ENCODE measurements at regions not wholly inside any gene's neighbourhood (a gene's known extent, or its start where the extent isn't known, plus 50 kb on each side); places are given as distances from the start of the nearest gene placed in this dataset.
"Not testable (repeated sequence)": the region's sequence is repeated elsewhere in the genome, so short reads cannot be mapped to it uniquely, and the experiment has no call there.

- DNase-seq = no peak
Observed at GRCh38 chr4:72689923-72690322, 120.9 kb upstream of the ADAMTS3 start.

GRCh38 chr4:72686390-72686789 lies 117.4 kb upstream of the ADAMTS3 start:
- H2AK5ac ChIP-seq (ENCODE audit: low read length, severe bottlenecking); H3K4me2 ChIP-seq (ENCODE audit: low read length, poor library complexity, severe bottlenecking); H3K4ac ChIP-seq (ENCODE audit: low read depth in 1 of 2, low read length in 2 of 2); H3K27ac ChIP-seq (ENCODE audit: low read length, poor library complexity, severe bottlenecking); H3K9me3 ChIP-seq (ENCODE audit: control insufficient read depth, low read length); H2BK12ac ChIP-seq (ENCODE audit: low read length in 2 of 2); H3K4me1 ChIP-seq (ENCODE audit: control insufficient read depth, insufficient read depth, low read depth, low read length); H2BK5ac ChIP-seq (ENCODE audit: low read depth, low read length, poor library complexity, severe bottlenecking); H2AFZ ChIP-seq (ENCODE audit: low read depth, low read length); H4K91ac ChIP-seq (ENCODE audit: low read length); H3K9ac ChIP-seq (ENCODE audit: low read length); H3K4me3 ChIP-seq (ENCODE audit: insufficient read depth in 1 of 2, low read depth in 1 of 2, low read length in 2 of 2); H3K27me3 ChIP-seq (ENCODE audit: control insufficient read depth in 1 of 2, insufficient read depth in 1 of 2, low read length in 2 of 2); H3K79me1 ChIP-seq (replicated peaks; ENCODE audit: low read length, poor library complexity, severe bottlenecking); H2BK120ac ChIP-seq (ENCODE audit: low read depth, low read length); DNase-seq; H3K18ac ChIP-seq (ENCODE audit: low read depth in 1 of 2, low read length in 2 of 2); H3K14ac ChIP-seq (ENCODE audit: low read length in 2 of 2); H3K36me3 ChIP-seq (ENCODE audit: control insufficient read depth in 1 of 2, insufficient read depth in 2 of 2, low read depth in 1 of 2, low read length in 2 of 2); H3K23ac ChIP-seq (ENCODE audit: low read length in 2 of 2); H4K8ac ChIP-seq (ENCODE audit: low read length); H2BK15ac ChIP-seq (ENCODE audit: low read depth, poor library complexity, severe bottlenecking): not testable (repeated sequence)
- 82% methylated on average over 2 of the region's 2 CpGs for WGBS

More at GRCh38 chr4:72689923-72690322, 120.9 kb upstream of the ADAMTS3 start:
- H3K36me3 ChIP-seq (ENCODE audit: control insufficient read depth in 1 of 2, insufficient read depth in 2 of 2, low read depth in 1 of 2, low read length in 2 of 2) = no peaks in the 10 kb centered on the region
- H3K4me1 ChIP-seq (ENCODE audit: control insufficient read depth, insufficient read depth, low read depth, low read length) = no peaks in the 10 kb centered on the region
- WGBS = 100% methylated on average over 1 of the region's 1 CpG
- H3K23ac ChIP-seq (ENCODE audit: low read length in 2 of 2) = no peak overlapping the region
- H2BK120ac ChIP-seq (ENCODE audit: low read depth, low read length) = no peak overlapping the region
- H2BK5ac ChIP-seq (ENCODE audit: low read depth, low read length, poor library complexity, severe bottlenecking) = no peak overlapping the region
- H3K4me2 ChIP-seq (ENCODE audit: low read length, poor library complexity, severe bottlenecking) = no peak overlapping the region
- H3K14ac ChIP-seq (ENCODE audit: low read length in 2 of 2) = no peak overlapping the region
- no peaks in the 10 kb centered on the region for H3K27me3 ChIP-seq (ENCODE audit: control insufficient read depth in 1 of 2, insufficient read depth in 1 of 2, low read length in 2 of 2)
- H4K8ac ChIP-seq (ENCODE audit: low read length) = no peak overlapping the region
- no peak overlapping the region for H3K4me3 ChIP-seq (ENCODE audit: insufficient read depth in 1 of 2, low read depth in 1 of 2, low read length in 2 of 2)
- no peaks in the 10 kb centered on the region for H3K79me1 ChIP-seq (replicated peaks; ENCODE audit: low read length, poor library complexity, severe bottlenecking)
- H2AK5ac ChIP-seq (ENCODE audit: low read length, severe bottlenecking) = no peak overlapping the region
- no peak overlapping the region for H3K27ac ChIP-seq (ENCODE audit: low read length, poor library complexity, severe bottlenecking)
- no peak overlapping the region for H3K18ac ChIP-seq (ENCODE audit: low read depth in 1 of 2, low read length in 2 of 2)
- no peak overlapping the region for H3K4ac ChIP-seq (ENCODE audit: low read depth in 1 of 2, low read length in 2 of 2)
- H2BK12ac ChIP-seq (ENCODE audit: low read length in 2 of 2) = no peak overlapping the region
- no peak overlapping the region for H3K9ac ChIP-seq (ENCODE audit: low read length)
- H2AFZ ChIP-seq (ENCODE audit: low read depth, low read length) = no peak overlapping the region
- no peak overlapping the region for H2BK15ac ChIP-seq (ENCODE audit: low read depth, poor library complexity, severe bottlenecking)
- no peak overlapping the region for H4K91ac ChIP-seq (ENCODE audit: low read length)
- H3K9me3 ChIP-seq (ENCODE audit: control insufficient read depth, low read length) = no peaks in the 10 kb centered on the region

GRCh38 chr4:72679666-72680065 lies 110.6 kb upstream of the ADAMTS3 start:
- H3K23ac ChIP-seq (ENCODE audit: low read length in 2 of 2) = no peak overlapping the region
- H3K27me3 ChIP-seq (ENCODE audit: control insufficient read depth in 1 of 2, insufficient read depth in 1 of 2, low read length in 2 of 2) = peaks cover 0 to 9% of the 10 kb centered on the region in 2 experiments
- H3K4me1 ChIP-seq (ENCODE audit: control insufficient read depth, insufficient read depth, low read depth, low read length) = no peaks in the 10 kb centered on the region

GRCh38 chr4:72677886-72678285 lies 108.9 kb upstream of the ADAMTS3 start:
- Histone ChIP-seq H3K4me1 (ENCODE audit: control insufficient read depth, insufficient read depth, low read depth, low read length) (no peaks in the 10 kb centered on the region), H3K79me1 (replicated peaks; ENCODE audit: low read length, poor library complexity, severe bottlenecking) (no peaks in the 10 kb centered on the region), H3K36me3 (ENCODE audit: control insufficient read depth in 1 of 2, insufficient read depth in 2 of 2, low read depth in 1 of 2, low read length in 2 of 2) (no peaks in the 10 kb centered on the region), H2BK15ac (ENCODE audit: low read depth, poor library complexity, severe bottlenecking) (no peak overlapping the region), H2BK5ac (ENCODE audit: low read depth, low read length, poor library complexity, severe bottlenecking) (no peak overlapping the region), H3K9me3 (ENCODE audit: control insufficient read depth, low read length) (no peaks in the 10 kb centered on the region), H3K4me2 (ENCODE audit: low read length, poor library complexity, severe bottlenecking) (no peak overlapping the region), H3K18ac (ENCODE audit: low read depth in 1 of 2, low read length in 2 of 2) (no peak overlapping the region), H3K9ac (ENCODE audit: low read length) (no peak overlapping the region), H3K27ac (ENCODE audit: low read length, poor library complexity, severe bottlenecking) (no peak overlapping the region), H3K23ac (ENCODE audit: low read length in 2 of 2) (no peak overlapping the region), H3K4me3 (ENCODE audit: insufficient read depth in 1 of 2, low read depth in 1 of 2, low read length in 2 of 2) (no peak overlapping the region), H4K8ac (ENCODE audit: low read length) (no peak overlapping the region), H2BK12ac (ENCODE audit: low read length in 2 of 2) (no peak overlapping the region), H2BK120ac (ENCODE audit: low read depth, low read length) (no peak overlapping the region), H4K91ac (ENCODE audit: low read length) (no peak overlapping the region), H2AK5ac (ENCODE audit: low read length, severe bottlenecking) (no peak overlapping the region), H2AFZ (ENCODE audit: low read depth, low read length) (no peak overlapping the region), H3K4ac (ENCODE audit: low read depth in 1 of 2, low read length in 2 of 2) (no peak overlapping the region), H3K27me3 (ENCODE audit: control insufficient read depth in 1 of 2, insufficient read depth in 1 of 2, low read length in 2 of 2) (peaks cover 0 to 9% of the 10 kb centered on the region in 2 experiments), H3K14ac (ENCODE audit: low read length in 2 of 2) (no peak overlapping the region)
- DNase-seq = no peak

More at GRCh38 chr4:72679666-72680065, 110.6 kb upstream of the ADAMTS3 start:
- Histone ChIP-seq H3K9ac (ENCODE audit: low read length) (no peak overlapping the region), H3K4ac (ENCODE audit: low read depth in 1 of 2, low read length in 2 of 2) (no peak overlapping the region), H3K36me3 (ENCODE audit: control insufficient read depth in 1 of 2, insufficient read depth in 2 of 2, low read depth in 1 of 2, low read length in 2 of 2) (no peaks in the 10 kb centered on the region), H2BK15ac (ENCODE audit: low read depth, poor library complexity, severe bottlenecking) (no peak overlapping the region), H3K4me2 (ENCODE audit: low read length, poor library complexity, severe bottlenecking) (no peak overlapping the region), H3K27ac (ENCODE audit: low read length, poor library complexity, severe bottlenecking) (no peak overlapping the region), H3K18ac (ENCODE audit: low read depth in 1 of 2, low read length in 2 of 2) (no peak overlapping the region), H2BK5ac (ENCODE audit: low read depth, low read length, poor library complexity, severe bottlenecking) (no peak overlapping the region), H3K14ac (ENCODE audit: low read length in 2 of 2) (peak overlapping the region in 1 of 2 experiments; percentile 27), H2AK5ac (ENCODE audit: low read length, severe bottlenecking) (no peak overlapping the region), H3K9me3 (ENCODE audit: control insufficient read depth, low read length) (no peaks in the 10 kb centered on the region), H4K8ac (ENCODE audit: low read length) (no peak overlapping the region), H2BK120ac (ENCODE audit: low read depth, low read length) (no peak overlapping the region), H2AFZ (ENCODE audit: low read depth, low read length) (no peak overlapping the region), H2BK12ac (ENCODE audit: low read length in 2 of 2) (no peak overlapping the region), H3K79me1 (replicated peaks; ENCODE audit: low read length, poor library complexity, severe bottlenecking) (no peaks in the 10 kb centered on the region), H4K91ac (ENCODE audit: low read length) (no peak overlapping the region), H3K4me3 (ENCODE audit: insufficient read depth in 1 of 2, low read depth in 1 of 2, low read length in 2 of 2) (no peak overlapping the region)
- 79% methylated on average over 2 of the region's 2 CpGs for WGBS
- no peak for DNase-seq

All from mesenchymal stem cell (in vitro differentiated cells and primary cell).